GM19025 (cell line): ENCODE measurements at regions not wholly inside any gene's neighbourhood (a gene's known extent, or its start where the extent isn't known, plus 50 kb on each side); places are given as distances from the start of the nearest gene placed in this dataset.
"Not testable (repeated sequence)": the region's sequence is repeated elsewhere in the genome, so short reads cannot be mapped to it uniquely, and the experiment has no call there.

Experiments
- ATAC-seq: cut with Tn5 transposase; IDR thresholded peaks from one replicate; pipeline ENCODE4 v1.9.1; 2021; ENCODE audit warnings: mild to moderate bottlenecking, low read depth, moderate library complexity; ENCODE audit not compliant: unreplicated experiment

- ATAC-seq = no peak
Observed at GRCh38 chr1:213749558-213749957, 238.2 kb upstream of the PROX1 start.

GRCh38 chr1:213750231-213751063 is 237.3 kb upstream of the PROX1 start:
- no peak for ATAC-seq

- no peak for ATAC-seq
Observed at GRCh38 chr1:213751064-213751397, 236.7 kb upstream of the PROX1 start.

GRCh38 chr1:213759359-213760181 is 228.2 kb upstream of the PROX1 start:
- no peak for ATAC-seq

GRCh38 chr1:213761845-213762407 is 225.8 kb upstream of the PROX1 start:
- ATAC-seq = no peak

GRCh38 chr1:213767683-213768082 is 220.1 kb upstream of the PROX1 start:
- ATAC-seq = no peak

GRCh38 chr1:213772128-213773063 is 215.4 kb upstream of the PROX1 start:
- no peak for ATAC-seq

GRCh38 chr1:213773975-213774374 is 213.8 kb upstream of the PROX1 start:
- no peak for ATAC-seq

GRCh38 chr1:213776969-213777368 is 210.8 kb upstream of the PROX1 start:
- ATAC-seq = no peak

GRCh38 chr1:213779228-213779627 is 208.5 kb upstream of the PROX1 start:
- ATAC-seq = no peak

GRCh38 chr1:213782941-213783672 is 204.7 kb upstream of the PROX1 start:
- no peak for ATAC-seq

GRCh38 chr1:213783893-213784292 is 203.9 kb upstream of the PROX1 start:
- ATAC-seq = no peak

GRCh38 chr1:213786683-213787082 is 201.1 kb upstream of the PROX1 start:
- no peak for ATAC-seq

GRCh38 chr1:213790565-213790964 is 197.2 kb upstream of the PROX1 start:
- ATAC-seq = no peak

- ATAC-seq = no peak
Observed at GRCh38 chr1:213793482-213794067, 194.2 kb upstream of the PROX1 start.

- ATAC-seq = no peak
Observed at GRCh38 chr1:213796525-213796924, 191.2 kb upstream of the PROX1 start.

GRCh38 chr1:213808288-213808687 is 179.5 kb upstream of the PROX1 start:
- ATAC-seq = not testable (repeated sequence)

- no peak for ATAC-seq
Observed at GRCh38 chr1:213817156-213817555, 170.6 kb upstream of the PROX1 start.
